ENCODE measurements at regions not wholly inside any gene's neighbourhood (a gene's known extent, or its start where the extent isn't known, plus 50 kb on each side); places are given as distances from the start of the nearest gene placed in this dataset.

GRCh38 chr6:14408446-14408845 is 290.9 kb downstream of the CD83 start:
- TF ChIP-seq, protein P1, sequence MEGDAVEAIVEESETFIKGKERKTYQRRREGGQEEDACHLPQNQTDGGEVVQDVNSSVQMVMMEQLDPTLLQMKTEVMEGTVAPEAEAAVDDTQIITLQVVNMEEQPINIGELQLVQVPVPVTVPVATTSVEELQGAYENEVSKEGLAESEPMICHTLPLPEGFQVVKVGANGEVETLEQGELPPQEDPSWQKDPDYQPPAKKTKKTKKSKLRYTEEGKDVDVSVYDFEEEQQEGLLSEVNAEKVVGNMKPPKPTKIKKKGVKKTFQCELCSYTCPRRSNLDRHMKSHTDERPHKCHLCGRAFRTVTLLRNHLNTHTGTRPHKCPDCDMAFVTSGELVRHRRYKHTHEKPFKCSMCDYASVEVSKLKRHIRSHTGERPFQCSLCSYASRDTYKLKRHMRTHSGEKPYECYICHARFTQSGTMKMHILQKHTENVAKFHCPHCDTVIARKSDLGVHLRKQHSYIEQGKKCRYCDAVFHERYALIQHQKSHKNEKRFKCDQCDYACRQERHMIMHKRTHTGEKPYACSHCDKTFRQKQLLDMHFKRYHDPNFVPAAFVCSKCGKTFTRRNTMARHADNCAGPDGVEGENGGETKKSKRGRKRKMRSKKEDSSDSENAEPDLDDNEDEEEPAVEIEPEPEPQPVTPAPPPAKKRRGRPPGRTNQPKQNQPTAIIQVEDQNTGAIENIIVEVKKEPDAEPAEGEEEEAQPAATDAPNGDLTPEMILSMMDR (IDR thresholded peaks at IDR 0.05) = no peak

DNA sequence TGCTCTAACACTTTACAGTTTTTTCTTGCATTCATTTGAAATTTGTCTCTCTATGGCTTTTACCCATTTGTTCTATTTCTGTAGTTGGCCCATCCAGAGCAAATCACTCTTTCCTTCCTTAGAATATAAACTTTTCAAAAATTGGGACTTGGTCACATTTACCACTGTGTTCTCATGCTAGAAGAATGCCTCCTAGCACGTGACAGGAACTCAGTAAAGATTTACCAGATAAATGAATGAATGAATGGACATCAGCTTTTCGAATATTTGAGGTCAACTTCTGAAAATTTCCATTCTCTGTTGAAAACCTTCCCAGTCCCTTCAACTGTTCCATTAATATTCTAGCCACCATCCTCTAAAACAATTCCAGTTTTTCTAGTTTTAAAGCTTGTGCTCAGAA is 294.5 kb downstream of the CD83 start:
- TF ChIP-seq, protein P1 (IDR thresholded peaks at IDR 0.05) = no peak

DNA sequence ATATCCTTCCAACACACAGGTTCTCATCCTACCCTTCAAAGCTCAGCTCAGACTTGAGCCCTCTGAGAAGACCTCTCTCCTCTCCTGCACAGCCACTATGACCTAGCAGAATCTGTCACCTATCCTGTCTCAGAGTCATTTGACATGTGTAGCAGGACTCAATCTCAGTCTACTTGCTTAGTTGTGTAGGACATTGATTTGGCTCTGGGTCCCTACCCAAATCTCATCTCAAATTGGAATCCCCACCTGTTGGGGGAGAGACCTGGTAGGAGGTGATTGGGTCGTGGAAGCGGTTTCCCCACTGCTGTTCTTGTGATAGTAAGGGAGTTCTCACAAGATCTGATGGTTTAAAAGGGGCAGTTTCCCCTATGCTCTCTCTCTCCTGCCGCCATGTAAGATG is 297.9 kb downstream of the CD83 start:
- TF ChIP-seq, protein P1 (IDR thresholded peaks at IDR 0.05) = no peak

- TF ChIP-seq, protein P1 (IDR thresholded peaks at IDR 0.05) = no peak
Measured at GRCh38 chr6:14417377-14417776, 299.8 kb downstream of the CD83 start.

DNA sequence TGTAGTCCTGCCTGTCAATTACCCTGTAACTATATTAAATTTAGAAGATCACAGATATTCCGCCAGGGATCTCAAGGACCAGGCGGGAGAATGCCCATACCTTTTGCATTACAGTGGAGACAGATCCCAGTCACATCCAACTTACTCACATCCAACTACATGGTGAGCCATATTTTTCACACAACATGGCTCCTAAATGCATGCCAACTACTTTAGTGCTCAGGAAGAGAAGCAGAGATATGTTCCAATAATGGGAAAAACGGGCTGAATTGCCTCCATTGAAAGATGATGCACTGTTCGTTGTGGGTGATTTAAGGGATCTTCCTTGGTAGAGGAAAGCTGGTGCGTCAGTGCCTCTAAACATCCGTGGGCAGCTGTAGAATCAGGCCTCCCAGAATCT is 304.5 kb downstream of the CD83 start:
- TF ChIP-seq, protein P1 (IDR thresholded peaks at IDR 0.05) = no peak

- TF ChIP-seq, protein P1 (IDR thresholded peaks at IDR 0.05) = no peak
Measured at GRCh38 chr6:14422917-14423316, 305.3 kb downstream of the CD83 start.

GRCh38 chr6:14423330-14423729 is 305.8 kb downstream of the CD83 start:
- TF ChIP-seq, protein P1 (IDR thresholded peaks at IDR 0.05) = no peak

DNA sequence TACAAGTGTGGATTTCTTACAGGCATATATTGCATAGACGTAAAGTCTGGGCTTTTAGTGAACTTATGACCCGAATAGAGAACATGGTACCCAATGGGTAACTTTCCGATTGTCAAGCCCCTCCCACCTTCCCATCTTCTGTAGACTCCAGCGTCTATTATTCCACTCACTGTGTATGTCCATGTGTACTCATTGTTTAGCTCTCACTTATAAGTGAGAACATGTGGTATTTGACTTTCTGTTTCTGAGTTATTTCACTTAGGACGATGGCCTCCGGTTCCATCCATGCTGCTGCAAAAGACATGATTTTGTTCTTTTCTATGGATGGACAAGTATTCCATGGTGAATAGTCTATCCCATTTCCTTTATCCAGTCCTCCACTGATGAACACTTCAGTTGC is 306.4 kb downstream of the CD83 start:
- TF ChIP-seq, protein P1 (IDR thresholded peaks at IDR 0.05) = no peak
